ENCODE measurements at regions not wholly inside any gene's neighbourhood (a gene's known extent, or its start where the extent isn't known, plus 50 kb on each side); places are given as distances from the start of the nearest gene placed in this dataset.

GRCh38 chr5:86532429-86532828, 85.3 kb upstream of the COX7C start:
- Histone ChIP-seq H3K4me1 (no peaks in the 10 kb centered on the region), H3K27me3 (no peaks in the 10 kb centered on the region), H3K36me3 (no peaks in the 10 kb centered on the region), H3K4me3 (no peak overlapping the region), H3K9me3 (no peaks in the 10 kb centered on the region), H3K27ac (no peak overlapping the region)
- TF ChIP-seq, protein P1, sequence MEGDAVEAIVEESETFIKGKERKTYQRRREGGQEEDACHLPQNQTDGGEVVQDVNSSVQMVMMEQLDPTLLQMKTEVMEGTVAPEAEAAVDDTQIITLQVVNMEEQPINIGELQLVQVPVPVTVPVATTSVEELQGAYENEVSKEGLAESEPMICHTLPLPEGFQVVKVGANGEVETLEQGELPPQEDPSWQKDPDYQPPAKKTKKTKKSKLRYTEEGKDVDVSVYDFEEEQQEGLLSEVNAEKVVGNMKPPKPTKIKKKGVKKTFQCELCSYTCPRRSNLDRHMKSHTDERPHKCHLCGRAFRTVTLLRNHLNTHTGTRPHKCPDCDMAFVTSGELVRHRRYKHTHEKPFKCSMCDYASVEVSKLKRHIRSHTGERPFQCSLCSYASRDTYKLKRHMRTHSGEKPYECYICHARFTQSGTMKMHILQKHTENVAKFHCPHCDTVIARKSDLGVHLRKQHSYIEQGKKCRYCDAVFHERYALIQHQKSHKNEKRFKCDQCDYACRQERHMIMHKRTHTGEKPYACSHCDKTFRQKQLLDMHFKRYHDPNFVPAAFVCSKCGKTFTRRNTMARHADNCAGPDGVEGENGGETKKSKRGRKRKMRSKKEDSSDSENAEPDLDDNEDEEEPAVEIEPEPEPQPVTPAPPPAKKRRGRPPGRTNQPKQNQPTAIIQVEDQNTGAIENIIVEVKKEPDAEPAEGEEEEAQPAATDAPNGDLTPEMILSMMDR (IDR thresholded peaks at IDR 0.05) = no peak
- no peak for DNase-seq (ENCODE audit: low spot score in 2 of 2)
- intact Hi-C loops (cut with DNase I; ENCODE audit: low total_unique reads) = no loop called here

DNA sequence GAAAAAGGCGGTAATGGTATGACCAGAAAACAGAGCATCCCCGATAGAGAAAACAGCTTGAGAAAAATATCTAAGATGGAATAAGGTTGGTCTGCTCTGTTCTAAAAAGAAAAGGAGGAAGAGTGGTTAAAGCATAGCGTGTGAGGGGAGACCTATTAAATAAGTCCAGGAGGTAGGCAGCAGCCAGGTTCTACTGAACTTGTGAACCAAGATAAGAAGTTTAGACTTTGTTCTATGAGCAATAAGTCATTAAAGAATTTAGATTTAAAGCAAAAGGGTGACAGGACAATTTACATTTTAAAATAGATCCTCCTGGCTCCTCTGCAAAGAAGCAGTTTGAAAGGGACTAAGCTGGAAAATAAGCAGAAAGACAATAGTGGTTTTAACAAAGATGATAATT, 81.3 kb upstream of the COX7C start:
- Histone ChIP-seq H3K27ac (no peak overlapping the region), H3K27me3 (no peaks in the 10 kb centered on the region), H3K4me1 (no peaks in the 10 kb centered on the region), H3K9me3 (no peaks in the 10 kb centered on the region), H3K4me3 (no peak overlapping the region), H3K36me3 (no peaks in the 10 kb centered on the region)
- no peak for TF ChIP-seq POLR2A (IDR thresholded peaks at IDR 0.05)
- TF ChIP-seq, protein P1 (IDR thresholded peaks at IDR 0.05) = no peak
- no peak for TF ChIP-seq POLR2AphosphoS5 (IDR thresholded peaks at IDR 0.05)
- DNase-seq (ENCODE audit: low spot score in 2 of 2) = no peak
- intact Hi-C loops (cut with DNase I; ENCODE audit: low total_unique reads) = no loop called here

- no peaks in the 10 kb centered on the region for H3K9me3 ChIP-seq
- no peak overlapping the region for H3K4me3 ChIP-seq
- TF ChIP-seq POLR2AphosphoS5 (IDR thresholded peaks at IDR 0.05) (no peak), POLR2A (IDR thresholded peaks at IDR 0.05) (no peak)
- TF ChIP-seq, protein P1 (IDR thresholded peaks at IDR 0.05) = no peak
- H3K27me3 ChIP-seq = no peaks in the 10 kb centered on the region
- no peak for DNase-seq (ENCODE audit: low spot score in 2 of 2)
- no peaks in the 10 kb centered on the region for H3K4me1 ChIP-seq
- intact Hi-C loops (cut with DNase I; ENCODE audit: low total_unique reads) = no loop called here
- no peaks in the 10 kb centered on the region for H3K36me3 ChIP-seq
- H3K27ac ChIP-seq = no peak overlapping the region
Measured at GRCh38 chr5:86542532-86542931, 75.2 kb upstream of the COX7C start.

- H3K4me1 ChIP-seq = no peaks in the 10 kb centered on the region
- no peaks in the 10 kb centered on the region for H3K27me3 ChIP-seq
- H3K27ac ChIP-seq = no peak overlapping the region
- H3K9me3 ChIP-seq = no peaks in the 10 kb centered on the region
- TF ChIP-seq POLR2A (IDR thresholded peaks at IDR 0.05) (no peak), POLR2AphosphoS5 (IDR thresholded peaks at IDR 0.05) (no peak)
- TF ChIP-seq, protein P1 (IDR thresholded peaks at IDR 0.05) = no peak
- no peak overlapping the region for H3K4me3 ChIP-seq
- no peak for DNase-seq (ENCODE audit: low spot score in 2 of 2)
- no peaks in the 10 kb centered on the region for H3K36me3 ChIP-seq
- intact Hi-C loops (cut with DNase I; ENCODE audit: low total_unique reads) = no loop called here
Measured at GRCh38 chr5:86546044-86546443, 71.7 kb upstream of the COX7C start.

GRCh38 chr5:86546582-86546981, 71.2 kb upstream of the COX7C start:
- H3K4me3 ChIP-seq = no peak overlapping the region
- no peak for TF ChIP-seq POLR2AphosphoS5 (IDR thresholded peaks at IDR 0.05)
- TF ChIP-seq POLR2A (IDR thresholded peaks at IDR 0.05) = no peak
- TF ChIP-seq, protein P1 (IDR thresholded peaks at IDR 0.05) = no peak
- H3K27me3 ChIP-seq = no peaks in the 10 kb centered on the region
- no peak for DNase-seq (ENCODE audit: low spot score in 2 of 2)
- no peaks in the 10 kb centered on the region for H3K9me3 ChIP-seq
- no peaks in the 10 kb centered on the region for H3K36me3 ChIP-seq
- intact Hi-C loops (cut with DNase I; ENCODE audit: low total_unique reads) = no loop called here
- no peak overlapping the region for H3K27ac ChIP-seq
- no peaks in the 10 kb centered on the region for H3K4me1 ChIP-seq
